ENCODE measurements at regions not wholly inside any gene's neighbourhood (a gene's known extent, or its start where the extent isn't known, plus 50 kb on each side); places are given as distances from the start of the nearest gene placed in this dataset.

GRCh38 chr12:91998316-91998715, 147.3 kb downstream of the BTG1 start:
- TF ChIP-seq POLR2A (IDR thresholded peaks at IDR 0.05) (no peak), CTCF (IDR thresholded peaks at IDR 0.05) (no peak)
- Histone ChIP-seq H3K9me3 (no peaks in the 10 kb centered on the region), H3K4me3 (no peak overlapping the region), H3K4me1 (no peaks in the 10 kb centered on the region), H3K27me3 (no peaks in the 10 kb centered on the region), H3K27ac (no peak overlapping the region), H3K36me3 (no peaks in the 10 kb centered on the region)
- intact Hi-C loops (cut with DNase I; ENCODE audit: low total_unique reads), result no loop called here
- no peak for DNase-seq

GRCh38 chr12:91994208-91994797, 151.3 kb downstream of the BTG1 start:
- Histone ChIP-seq H3K27ac (no peak overlapping the region), H3K4me1 (no peaks in the 10 kb centered on the region), H3K9me3 (no peaks in the 10 kb centered on the region), H3K27me3 (no peaks in the 10 kb centered on the region), H3K36me3 (no peaks in the 10 kb centered on the region), H3K4me3 (no peak overlapping the region)
- TF ChIP-seq CTCF (IDR thresholded peaks at IDR 0.05), result no peak
- TF ChIP-seq POLR2A (IDR thresholded peaks at IDR 0.05), result no peak
- intact Hi-C loops (cut with DNase I; ENCODE audit: low total_unique reads), result no loop called here
- DNase-seq, result no peak

- Histone ChIP-seq H3K9me3 (no peaks in the 10 kb centered on the region), H3K27me3 (no peaks in the 10 kb centered on the region), H3K36me3 (no peaks in the 10 kb centered on the region), H3K4me3 (no peak overlapping the region), H3K27ac (no peak overlapping the region), H3K4me1 (no peaks in the 10 kb centered on the region)
- intact Hi-C loops (cut with DNase I; ENCODE audit: low total_unique reads), result no loop called here
- TF ChIP-seq CTCF (IDR thresholded peaks at IDR 0.05) (no peak), POLR2A (IDR thresholded peaks at IDR 0.05) (no peak)
- DNase-seq, result no peak
Measured at GRCh38 chr12:91993287-91994017, 152.2 kb downstream of the BTG1 start.

- no peak for DNase-seq
- intact Hi-C loops (cut with DNase I; ENCODE audit: low total_unique reads), result no loop called here
- Histone ChIP-seq H3K36me3 (no peaks in the 10 kb centered on the region), H3K4me1 (no peaks in the 10 kb centered on the region), H3K4me3 (no peak overlapping the region), H3K27ac (peak overlapping the region in 1 of 2 donors; percentile 60), H3K27me3 (no peaks in the 10 kb centered on the region), H3K9me3 (no peaks in the 10 kb centered on the region)
- TF ChIP-seq POLR2A (IDR thresholded peaks at IDR 0.05) (no peak), CTCF (IDR thresholded peaks at IDR 0.05) (no peak)
Measured at GRCh38 chr12:91991399-91992187, 154.1 kb downstream of the BTG1 start.

GRCh38 chr12:91990525-91990924, 155.1 kb downstream of the BTG1 start:
- intact Hi-C loops (cut with DNase I; ENCODE audit: low total_unique reads), result no loop called here
- no peaks in the 10 kb centered on the region for H3K27me3 ChIP-seq
- no peaks in the 10 kb centered on the region for H3K4me1 ChIP-seq
- no peaks in the 10 kb centered on the region for H3K36me3 ChIP-seq
- H3K4me3 ChIP-seq, result no peak overlapping the region
- no peak for DNase-seq
- TF ChIP-seq CTCF (IDR thresholded peaks at IDR 0.05) (no peak), POLR2A (IDR thresholded peaks at IDR 0.05) (no peak)
- peak overlapping the region in 1 of 2 donors; percentile 60 for H3K27ac ChIP-seq
- no peaks in the 10 kb centered on the region for H3K9me3 ChIP-seq

All from uterus (tissue), 3 donors.